LHCN-M2 (cell line): ENCODE measurements at regions not wholly inside any gene's neighbourhood (a gene's known extent, or its start where the extent isn't known, plus 50 kb on each side); places are given as distances from the start of the nearest gene placed in this dataset.

ENCODE experiments used
- DNase-seq: peaks from one replicate; pipeline ENCODE4 v3.0.0-alpha.2; 2012; ENCODE audit warnings: low read depth

DNA sequence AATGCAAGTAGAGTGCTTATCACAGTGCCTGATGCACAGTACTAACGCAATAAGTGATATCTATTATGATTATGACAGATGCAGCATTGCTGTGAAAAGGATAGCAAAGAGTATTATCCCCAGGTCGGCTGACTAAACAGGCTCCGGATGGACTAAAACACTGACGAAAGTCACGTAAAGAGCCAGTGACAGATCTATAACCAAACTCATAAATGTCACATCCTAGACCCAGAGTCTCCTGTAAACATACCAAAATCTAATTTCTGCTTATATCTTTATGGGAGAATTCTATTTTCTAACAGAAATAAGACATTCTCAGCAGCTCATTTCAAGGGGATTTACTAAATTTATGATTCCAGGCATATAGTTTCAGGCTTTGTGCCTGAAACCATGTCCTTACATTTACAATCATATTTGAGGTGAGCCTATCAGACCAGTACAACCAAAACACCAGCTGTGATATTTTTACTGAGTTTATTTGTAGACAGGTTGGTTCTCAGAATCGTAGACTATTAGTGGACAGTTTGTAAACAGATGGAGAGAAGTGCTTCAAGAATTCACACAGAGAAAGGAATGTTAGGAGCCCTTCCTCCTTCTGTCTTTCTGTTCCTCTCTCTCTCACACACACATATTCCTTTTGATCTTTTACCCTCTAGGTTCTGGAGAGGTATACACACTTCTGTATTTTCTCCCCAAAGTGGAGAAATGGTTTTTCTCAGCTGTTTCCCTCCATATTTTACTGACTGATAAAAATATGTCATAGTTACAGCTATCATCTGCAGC lies 52.4 kb upstream of the WDR26 start:
- no peak for DNase-seq

DNA sequence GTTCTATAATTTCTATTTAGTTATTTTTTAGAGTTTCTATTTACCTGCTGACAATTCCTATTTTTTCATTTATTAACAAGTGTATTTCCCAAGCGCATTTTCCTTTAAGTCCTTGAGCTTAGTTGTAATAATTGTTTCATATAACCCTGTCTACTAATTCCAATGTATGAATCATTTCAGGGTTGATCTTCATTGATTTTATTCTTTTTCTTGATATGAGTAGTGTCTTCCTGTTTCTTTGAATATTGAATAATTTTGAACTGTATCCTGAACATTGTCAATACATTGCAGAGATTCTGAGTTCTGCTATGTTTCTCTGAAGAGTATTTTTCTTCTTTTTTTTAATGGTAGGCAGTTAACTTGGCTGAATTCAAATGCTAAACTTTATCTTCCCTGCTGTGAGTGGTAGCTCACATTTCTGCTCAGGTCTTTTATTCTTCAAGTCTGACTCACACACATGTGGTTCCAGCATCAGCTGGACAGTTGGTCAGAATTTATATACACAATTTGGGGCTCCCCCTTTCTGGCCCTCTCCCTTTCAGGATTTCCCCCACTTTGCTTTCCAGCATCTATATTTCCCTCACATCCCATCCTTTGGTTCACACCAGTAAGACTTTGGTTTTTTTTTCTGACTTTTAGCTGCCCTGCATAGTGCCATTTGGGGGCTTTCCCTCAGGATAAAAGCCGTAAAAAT lies 54.4 kb upstream of the WDR26 start:
- peak; percentile 74 for DNase-seq

GRCh38 chr1:224489534-224490365 lies 55.2 kb upstream of the WDR26 start:
- DNase-seq: no peak

- peak; percentile 59 for DNase-seq
These were observed 56.2 kb upstream of the WDR26 start for GRCh38 chr1:224490549-224491537.

DNA sequence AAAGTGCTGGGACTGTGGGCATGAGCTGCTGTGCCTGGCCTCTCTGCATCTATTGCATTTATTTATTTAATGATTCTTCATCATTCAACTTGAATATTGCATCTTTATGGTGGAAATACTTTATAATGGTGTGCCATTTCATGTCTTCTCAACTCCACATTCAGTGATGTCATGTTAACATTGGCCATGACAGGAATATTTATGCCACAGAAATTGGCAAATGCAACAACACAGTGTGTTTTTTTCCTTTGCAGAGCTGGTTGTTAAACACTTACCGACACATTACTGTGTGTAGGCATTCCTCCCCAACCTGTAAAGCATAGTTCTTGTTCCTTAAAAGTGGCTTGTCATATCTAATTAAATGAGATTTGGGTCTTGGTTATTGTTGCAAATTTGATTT lies 57.4 kb upstream of the WDR26 start:
- DNase-seq: no peak

DNA sequence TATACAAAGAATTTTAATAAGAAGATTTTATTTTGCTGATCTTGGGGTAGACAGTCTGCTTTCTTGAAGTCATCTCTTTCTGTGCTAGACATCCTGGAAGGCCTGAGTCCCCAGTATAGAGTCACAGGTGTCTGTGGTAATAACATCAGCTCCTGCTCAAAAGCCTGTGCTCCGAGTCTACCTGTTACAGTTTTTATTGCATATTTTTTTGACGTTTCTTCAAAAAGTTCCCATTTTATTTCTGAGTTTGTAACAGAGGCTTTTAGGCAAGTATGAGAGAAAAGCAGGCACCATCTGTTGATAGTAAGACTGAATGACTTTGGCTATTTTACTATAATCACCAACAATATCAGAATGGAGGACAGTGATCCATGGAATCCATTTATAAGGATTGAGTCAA lies 58.0 kb upstream of the WDR26 start:
- no peak for DNase-seq

DNA sequence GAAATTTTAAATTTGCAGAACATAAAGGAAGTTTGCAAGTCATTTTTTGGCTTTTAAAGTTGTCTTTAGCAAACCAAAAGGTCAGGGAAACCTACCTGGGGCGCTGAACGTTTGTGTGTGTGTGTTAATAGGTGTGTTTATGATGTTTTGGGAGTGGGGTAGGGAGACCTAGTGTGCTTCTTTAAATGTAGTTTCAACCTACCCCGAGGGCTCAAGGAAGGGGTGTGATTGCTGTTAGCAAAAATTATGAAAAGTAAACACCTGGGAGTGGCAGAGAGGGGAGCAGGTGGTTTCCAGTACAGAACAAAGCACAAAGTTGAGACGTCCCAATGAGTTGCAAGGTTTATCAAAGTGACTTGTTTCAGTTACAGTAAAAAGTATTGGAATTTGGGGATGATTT lies 58.7 kb upstream of the WDR26 start:
- no peak for DNase-seq

GRCh38 chr1:224494343-224494742 lies 59.7 kb upstream of the WDR26 start:
- no peak for DNase-seq

DNA sequence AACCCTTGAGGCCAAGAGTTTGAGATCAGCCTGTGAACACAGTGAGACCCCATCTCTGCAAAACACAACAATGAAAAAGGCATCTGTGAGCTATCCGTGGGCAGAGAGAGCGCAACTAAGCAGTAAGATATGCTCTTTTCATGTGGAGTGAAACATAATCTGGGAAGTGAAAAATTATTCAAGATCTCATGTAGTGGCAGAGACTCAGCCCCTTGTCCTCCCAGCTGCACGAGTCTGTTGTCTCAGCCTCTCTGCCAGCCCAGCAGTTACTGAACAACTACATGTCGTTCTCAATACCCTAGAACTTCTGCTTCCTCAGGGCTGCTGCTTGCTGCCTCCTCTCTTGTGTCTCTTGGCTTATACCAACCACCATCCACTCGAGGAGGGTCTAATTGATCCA lies 61.3 kb upstream of the WDR26 start:
- DNase-seq: peak; percentile 46

DNA sequence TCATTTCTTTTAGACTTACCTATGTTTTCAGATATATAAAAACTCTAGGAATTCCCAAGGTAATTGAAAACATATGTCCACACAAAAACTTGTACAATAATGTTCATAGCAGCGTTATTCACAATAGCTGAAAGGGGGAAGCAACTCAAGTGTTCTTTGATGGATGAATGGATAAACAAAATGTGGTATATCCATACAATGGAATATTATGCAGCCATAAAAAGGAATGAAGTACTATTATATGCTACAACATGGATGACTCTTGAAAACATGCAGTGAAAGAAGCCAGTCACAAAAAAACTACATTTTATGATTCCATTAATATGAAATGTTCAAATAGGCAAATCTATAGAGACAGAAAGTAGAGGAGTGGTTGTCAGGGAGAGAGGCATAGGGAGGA lies 62.2 kb upstream of the WDR26 start:
- no peak for DNase-seq

DNA sequence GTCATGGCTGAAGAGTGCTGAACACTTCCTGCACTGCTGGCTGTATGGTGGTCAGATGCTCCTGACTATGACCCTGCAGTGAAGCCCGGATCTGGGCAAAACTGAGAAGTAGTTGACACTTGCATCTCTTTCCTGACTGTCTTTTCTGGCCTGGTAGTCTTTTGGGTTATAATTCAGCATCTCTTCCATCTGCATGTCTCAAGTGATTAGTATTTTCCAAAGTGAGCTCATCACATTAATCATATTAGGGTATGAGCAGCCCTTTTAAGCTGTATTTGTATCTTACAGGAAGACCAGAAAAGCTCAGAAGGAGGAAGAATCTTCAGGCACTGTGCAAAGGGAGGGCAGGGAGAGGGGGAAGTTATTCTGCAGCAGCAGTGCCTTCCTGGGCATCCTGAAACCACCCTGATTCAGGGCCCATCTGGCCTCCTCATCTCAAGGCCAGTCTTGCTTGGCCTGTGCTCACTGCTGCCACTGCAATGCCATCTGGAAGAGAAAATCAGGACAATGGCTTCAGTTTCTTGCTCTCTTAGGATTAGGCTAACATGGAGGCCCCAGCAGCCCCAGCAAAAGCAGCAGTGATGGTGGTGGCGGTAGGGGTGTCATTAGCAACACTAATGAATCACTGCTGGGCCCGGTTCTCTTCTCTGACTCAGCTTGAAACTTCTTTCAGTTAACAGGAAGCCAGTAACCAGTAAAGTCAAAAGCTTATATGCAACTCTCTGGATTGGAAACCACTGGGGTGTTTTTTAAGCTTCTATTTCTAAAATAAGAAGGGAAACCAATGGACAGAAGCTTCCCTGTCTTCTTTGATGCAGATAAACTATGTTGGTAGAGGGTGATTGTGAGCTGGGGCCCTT lies 63.3 kb upstream of the WDR26 start:
- DNase-seq: peak; percentile 89

DNA sequence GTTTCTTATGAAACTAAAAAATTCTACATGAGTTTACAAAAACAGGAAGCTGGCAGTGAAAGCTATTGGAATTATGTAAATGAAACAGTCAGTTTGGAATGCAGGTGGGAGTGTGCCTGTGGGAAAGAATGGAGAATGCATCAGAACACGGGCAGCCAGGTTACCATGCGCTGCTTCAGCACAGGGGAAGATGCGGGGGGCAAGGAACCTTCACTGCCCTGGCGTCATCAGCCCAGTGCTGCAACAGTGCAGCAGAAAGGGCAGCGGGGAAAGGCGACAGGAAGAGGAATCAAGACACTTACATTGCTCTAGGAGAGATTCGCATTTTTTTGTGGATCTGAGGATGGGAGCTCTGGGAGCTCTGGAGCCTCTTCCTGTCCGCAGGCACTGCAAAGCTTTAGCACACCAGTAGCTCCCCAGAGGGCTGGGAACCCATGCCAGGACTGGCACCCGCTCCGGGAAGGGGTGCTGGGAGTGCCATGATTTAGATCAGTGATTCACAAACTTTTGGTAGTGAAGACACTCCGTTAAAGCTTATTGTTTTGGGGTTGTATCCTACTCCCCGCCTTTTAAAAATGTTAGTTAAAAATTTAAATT lies 64.1 kb upstream of the WDR26 start:
- peak; percentile 66 for DNase-seq

DNA sequence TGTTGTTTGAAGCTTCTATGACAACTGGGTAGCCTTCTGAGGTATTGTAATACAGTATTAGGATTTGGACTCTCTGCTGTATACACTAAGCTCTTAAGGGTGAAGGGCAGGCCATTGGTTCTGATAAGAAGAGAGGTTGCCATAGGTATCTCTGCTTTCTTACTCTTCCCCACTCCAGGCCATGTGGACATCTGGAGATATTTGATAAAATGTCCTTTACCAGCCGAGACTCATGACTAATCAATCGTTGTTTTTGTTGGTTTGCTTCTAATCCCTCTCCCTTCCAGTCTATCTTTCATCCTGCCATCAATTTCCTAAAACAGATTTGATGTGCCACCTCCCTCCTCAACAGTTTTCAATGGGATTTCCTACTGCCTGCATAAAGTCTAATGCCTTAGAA lies 64.6 kb upstream of the WDR26 start:
- DNase-seq: peak; percentile 59

DNA sequence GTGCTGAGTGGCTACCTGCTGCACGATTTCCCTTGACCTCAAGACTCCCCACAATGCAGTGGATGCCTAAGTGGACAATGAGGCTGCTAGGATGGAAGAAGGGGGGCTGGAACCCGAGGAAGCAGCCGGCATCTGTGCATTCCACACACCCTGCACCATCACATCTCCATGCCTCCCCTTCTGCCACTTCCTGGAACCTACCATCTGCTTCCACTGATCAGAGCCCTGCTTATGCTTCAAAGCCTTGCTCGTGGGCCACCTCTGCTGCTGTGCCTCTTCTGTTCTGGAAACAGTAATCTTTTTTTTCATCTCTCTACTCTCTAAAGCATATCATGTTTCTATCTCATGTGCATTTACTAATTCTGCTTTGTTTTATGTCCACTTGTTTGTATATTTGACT lies 66.2 kb upstream of the WDR26 start:
- no peak for DNase-seq

DNA sequence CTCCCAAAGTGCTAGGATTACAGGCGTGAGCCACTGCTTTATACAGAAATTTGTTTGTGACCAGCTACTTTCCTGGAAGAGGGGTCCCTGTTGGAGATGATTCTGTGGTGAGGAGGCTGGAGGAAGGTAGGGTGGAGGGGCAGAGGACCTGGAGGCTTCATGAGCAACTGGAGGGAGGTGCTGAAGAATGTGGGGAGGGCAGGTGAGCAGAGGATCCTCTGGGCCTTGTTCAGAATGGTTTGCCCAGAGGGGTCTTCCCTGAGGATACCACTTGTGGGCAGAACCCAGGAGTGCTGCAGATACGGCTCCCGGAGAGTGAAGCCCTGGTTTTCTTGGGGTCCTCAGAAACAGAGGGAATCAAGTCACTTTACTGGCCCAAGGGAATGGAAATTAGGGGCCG lies 67.2 kb upstream of the WDR26 start:
- no peak for DNase-seq

DNA sequence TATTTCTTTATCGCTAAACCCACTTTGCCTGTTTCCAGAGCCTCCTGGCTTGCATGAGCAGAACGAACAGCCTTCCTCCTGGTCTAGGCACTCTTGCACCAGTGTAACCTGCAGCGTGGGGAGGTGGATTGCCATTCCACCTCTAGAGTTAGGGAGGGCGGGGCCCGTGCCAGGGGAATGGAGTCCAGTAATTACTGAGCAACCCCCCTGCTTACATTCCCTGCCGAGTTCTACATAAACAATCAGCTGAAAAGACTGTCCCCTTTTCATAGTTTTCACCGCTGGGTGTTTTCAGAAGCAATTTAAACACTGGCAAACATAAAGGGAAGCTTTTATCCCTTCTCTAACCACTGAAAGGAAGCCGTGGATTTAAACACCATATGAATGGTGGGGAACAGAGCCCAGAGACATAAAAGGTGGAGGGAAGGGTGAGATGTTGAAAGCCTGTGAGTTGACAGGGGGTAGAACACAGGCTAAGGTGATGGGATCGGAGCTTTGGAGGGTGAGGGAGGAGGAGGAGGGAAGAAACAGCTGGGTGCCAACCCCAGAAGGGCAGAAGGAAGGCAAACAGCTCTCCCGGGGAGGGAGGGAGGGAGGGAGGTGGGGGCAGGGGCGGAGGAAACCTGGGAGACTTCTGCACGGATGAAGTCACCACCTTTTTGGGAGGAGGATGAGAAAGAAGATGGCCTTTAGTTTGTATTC lies 68.0 kb upstream of the WDR26 start:
- no peak for DNase-seq

GRCh38 chr1:224503161-224504118 lies 68.8 kb upstream of the WDR26 start:
- peak; percentile 96 for DNase-seq
